ENCODE measurements at regions not wholly inside any gene's neighbourhood (a gene's known extent, or its start where the extent isn't known, plus 50 kb on each side); places are given as distances from the start of the nearest gene placed in this dataset.
A peak's percentile ranks its signal among the peaks of the same experiment; 100 is the strongest.

DNA sequence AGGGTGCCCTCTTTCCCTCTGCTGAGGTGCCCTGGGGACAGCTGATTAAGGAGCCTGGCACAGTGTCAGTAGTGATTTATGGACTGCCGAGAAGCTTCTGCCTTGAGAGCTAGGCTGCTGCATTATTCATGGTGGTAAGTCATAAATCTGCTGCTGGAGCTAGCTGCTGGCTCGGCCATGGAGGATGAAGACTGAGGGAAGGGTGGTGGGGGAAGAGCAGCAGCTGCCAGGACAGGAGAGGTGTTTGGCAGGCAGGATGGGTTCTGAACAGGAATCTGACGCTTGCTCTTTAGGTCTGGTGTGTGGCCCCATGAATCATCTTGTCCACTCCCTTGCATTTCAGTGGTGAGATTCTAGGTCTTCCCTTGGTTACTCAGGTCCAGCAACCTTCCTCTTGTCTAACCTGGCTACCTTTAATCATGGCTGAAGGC is 296.3 kb downstream of the DYSF start:
- TF ChIP-seq, protein P1, sequence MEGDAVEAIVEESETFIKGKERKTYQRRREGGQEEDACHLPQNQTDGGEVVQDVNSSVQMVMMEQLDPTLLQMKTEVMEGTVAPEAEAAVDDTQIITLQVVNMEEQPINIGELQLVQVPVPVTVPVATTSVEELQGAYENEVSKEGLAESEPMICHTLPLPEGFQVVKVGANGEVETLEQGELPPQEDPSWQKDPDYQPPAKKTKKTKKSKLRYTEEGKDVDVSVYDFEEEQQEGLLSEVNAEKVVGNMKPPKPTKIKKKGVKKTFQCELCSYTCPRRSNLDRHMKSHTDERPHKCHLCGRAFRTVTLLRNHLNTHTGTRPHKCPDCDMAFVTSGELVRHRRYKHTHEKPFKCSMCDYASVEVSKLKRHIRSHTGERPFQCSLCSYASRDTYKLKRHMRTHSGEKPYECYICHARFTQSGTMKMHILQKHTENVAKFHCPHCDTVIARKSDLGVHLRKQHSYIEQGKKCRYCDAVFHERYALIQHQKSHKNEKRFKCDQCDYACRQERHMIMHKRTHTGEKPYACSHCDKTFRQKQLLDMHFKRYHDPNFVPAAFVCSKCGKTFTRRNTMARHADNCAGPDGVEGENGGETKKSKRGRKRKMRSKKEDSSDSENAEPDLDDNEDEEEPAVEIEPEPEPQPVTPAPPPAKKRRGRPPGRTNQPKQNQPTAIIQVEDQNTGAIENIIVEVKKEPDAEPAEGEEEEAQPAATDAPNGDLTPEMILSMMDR (IDR thresholded peaks at IDR 0.05): no peak
- ATAC-seq (no peak), DNase-seq (no peak)
- Histone ChIP-seq H3K36me3 (no peaks in the 10 kb centered on the region), H3K4me1 (peaks cover 14 to 16% of the 10 kb centered on the region in 2 donors), H3K4me3 (no peak overlapping the region), H3K27me3 (no peaks in the 10 kb centered on the region), H3K9me3 (peaks cover 0 to 4% of the 10 kb centered on the region in 2 donors), H3K27ac (no peak overlapping the region)
- intact Hi-C loops (cut with DNase I): no loop called here

DNA sequence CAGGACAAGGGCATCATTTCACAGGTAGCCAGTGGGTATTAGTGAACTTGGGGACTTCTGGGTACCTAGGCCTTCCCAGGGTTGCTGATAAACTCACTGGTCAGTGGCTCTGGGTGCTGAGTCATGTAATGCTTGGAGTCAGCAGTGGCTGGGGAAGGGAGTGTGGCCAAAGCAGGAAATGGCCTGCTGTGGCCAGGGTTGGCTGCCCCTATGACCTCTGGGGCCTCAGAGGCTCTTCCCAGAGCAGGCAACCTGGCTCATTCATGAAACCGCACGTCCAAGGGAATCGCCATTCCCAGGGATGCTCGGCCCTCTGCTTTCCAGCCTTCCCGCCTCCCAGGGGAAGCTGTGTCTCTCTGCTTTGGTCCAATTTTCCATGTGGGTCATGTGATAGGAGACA is 294.9 kb downstream of the DYSF start:
- TF ChIP-seq, protein P1 (IDR thresholded peaks at IDR 0.05): no peak
- no peaks in the 10 kb centered on the region for H3K27me3 ChIP-seq
- no peak overlapping the region for H3K4me3 ChIP-seq
- H3K9me3 ChIP-seq: peaks cover 0 to 4% of the 10 kb centered on the region in 2 donors
- H3K27ac ChIP-seq: no peak overlapping the region
- H3K4me1 ChIP-seq: peaks cover 14 to 16% of the 10 kb centered on the region in 2 donors
- intact Hi-C loops (cut with DNase I): no loop called here
- H3K36me3 ChIP-seq: no peaks in the 10 kb centered on the region
- DNase-seq (peak in 1 of 4 donors; percentile 47), ATAC-seq (peak; percentile 14)

DNA sequence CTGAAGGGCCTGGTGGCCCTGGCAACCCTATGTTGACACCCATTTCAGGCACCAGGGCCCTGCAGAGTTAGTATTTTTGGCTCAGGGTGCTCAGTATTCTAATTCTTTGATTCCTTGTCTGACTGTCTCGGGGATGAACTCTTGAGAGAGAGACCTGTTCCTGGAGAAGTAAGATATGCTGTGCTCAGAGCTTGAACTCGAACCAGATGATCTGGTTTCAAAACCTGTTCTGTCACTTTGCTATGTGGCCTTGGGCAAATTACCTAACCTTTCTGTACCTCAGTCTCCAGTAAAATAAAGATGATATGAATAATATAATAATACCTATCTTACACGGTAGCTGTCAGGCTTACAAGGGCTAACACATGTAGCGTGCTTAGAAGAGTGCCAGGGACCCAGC is 294.2 kb downstream of the DYSF start:
- peak; percentile 30 for ATAC-seq

DNA sequence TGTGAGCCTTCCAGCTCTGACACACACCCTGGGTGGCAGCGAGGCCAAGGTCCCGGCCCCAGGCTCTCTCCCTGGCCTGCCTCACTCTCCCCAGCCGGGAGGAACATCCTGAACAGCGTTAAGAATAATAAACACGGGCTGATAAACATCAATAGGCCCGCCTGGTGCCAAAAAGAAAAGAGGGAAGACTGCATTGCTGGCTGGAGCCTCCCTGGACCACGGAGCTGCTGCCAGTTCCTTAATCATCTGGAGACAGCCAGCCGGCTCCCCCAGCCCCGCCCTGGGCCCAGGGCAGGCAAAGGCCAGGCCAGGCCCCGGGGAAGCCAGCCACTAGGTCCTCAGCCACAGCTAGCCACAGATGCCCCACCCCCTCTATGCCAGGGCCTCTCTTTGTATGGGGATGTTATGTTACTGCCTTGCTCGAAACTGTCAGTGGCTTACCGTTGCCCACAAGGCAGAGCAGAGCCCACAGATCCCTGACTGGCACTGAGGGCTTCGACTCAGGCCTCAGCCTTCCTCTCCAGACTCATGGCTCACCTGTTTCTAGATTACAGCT is 293.7 kb downstream of the DYSF start:
- H3K27ac ChIP-seq: no peak overlapping the region
- H3K4me3 ChIP-seq: no peak overlapping the region
- no peaks in the 10 kb centered on the region for H3K36me3 ChIP-seq
- DNase-seq (peak in 2 of 4 donors; percentile 42 to 73), ATAC-seq (peak; percentile 66)
- TF ChIP-seq, protein P1 (IDR thresholded peaks at IDR 0.05): no peak
- peaks cover 0 to 3% of the 10 kb centered on the region in 2 donors for H3K9me3 ChIP-seq
- H3K27me3 ChIP-seq: no peaks in the 10 kb centered on the region
- peaks cover 14 to 16% of the 10 kb centered on the region in 2 donors for H3K4me1 ChIP-seq
- intact Hi-C loops (cut with DNase I): no loop called here

More for the DNA sequence above, 294.2 kb downstream of the DYSF start:
- H3K4me1 ChIP-seq: peaks cover 14 to 16% of the 10 kb centered on the region in 2 donors
- no peaks in the 10 kb centered on the region for H3K27me3 ChIP-seq
- peaks cover 0 to 4% of the 10 kb centered on the region in 2 donors for H3K9me3 ChIP-seq
- DNase-seq: peak in 1 of 4 donors; percentile 24
- intact Hi-C loops (cut with DNase I): no loop called here
- H3K27ac ChIP-seq: no peak overlapping the region
- H3K4me3 ChIP-seq: no peak overlapping the region
- TF ChIP-seq, protein P1 (IDR thresholded peaks at IDR 0.05): no peak
- H3K36me3 ChIP-seq: no peaks in the 10 kb centered on the region

DNA sequence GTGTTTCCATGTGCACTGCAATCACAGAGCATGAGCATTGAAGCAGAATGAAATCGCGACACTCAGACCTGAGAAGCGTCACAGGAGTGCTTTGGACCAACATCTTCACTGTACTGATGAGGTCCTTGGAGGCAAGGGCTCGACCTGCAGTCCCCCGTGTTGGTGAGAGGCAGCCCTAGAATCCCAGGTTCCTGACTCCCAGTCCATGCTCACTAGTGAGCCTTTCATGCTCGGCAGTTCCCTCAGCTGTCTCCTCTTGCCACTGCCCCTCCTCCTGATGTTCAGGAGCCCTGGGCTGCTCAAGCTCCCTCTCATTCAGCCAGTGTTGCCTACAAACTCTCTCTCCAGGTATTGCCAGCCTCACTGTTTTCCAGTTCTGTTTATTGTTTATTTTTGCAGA is 291.4 kb downstream of the DYSF start:
- Histone ChIP-seq H3K36me3 (no peaks in the 10 kb centered on the region), H3K27me3 (no peaks in the 10 kb centered on the region), H3K27ac (no peak overlapping the region), H3K4me3 (no peak overlapping the region), H3K4me1 (peaks cover 14 to 16% of the 10 kb centered on the region in 2 donors), H3K9me3 (no peaks in the 10 kb centered on the region)
- intact Hi-C loops (cut with DNase I): no loop called here
- ATAC-seq (no peak), DNase-seq (no peak)
- TF ChIP-seq, protein P1 (IDR thresholded peaks at IDR 0.05): no peak

All from left lung (tissue), 4 donors.